ENCODE measurements at regions not wholly inside any gene's neighbourhood (a gene's known extent, or its start where the extent isn't known, plus 50 kb on each side); places are given as distances from the start of the nearest gene placed in this dataset.

- Histone ChIP-seq H3K9ac (ENCODE audit: low read length in 5 of 5) (no peak overlapping the region), H3K4me3 (ENCODE audit: low read depth in 1 of 5, low read length in 5 of 5) (no peak overlapping the region), H3K27me3 (ENCODE audit: control insufficient read depth in 5 of 5, insufficient read depth in 4 of 5, low read length in 5 of 5) (no peaks in the 10 kb centered on the region), H3K9me3 (ENCODE audit: control insufficient read depth in 5 of 5, low read length in 5 of 5) (no peaks in the 10 kb centered on the region), H3K36me3 (ENCODE audit: control insufficient read depth in 5 of 5, insufficient read depth in 5 of 5, low read length in 5 of 5) (no peaks in the 10 kb centered on the region), H3K4me1 (ENCODE audit: control insufficient read depth in 5 of 5, insufficient read depth in 5 of 5, low read length in 5 of 5) (peaks cover 3 to 26% (median 18%) of the 10 kb centered on the region in 5 donors), H3K27ac (ENCODE audit: low read depth, low read length) (peak overlapping the region; percentile 86)
Observed at GRCh38 chr5:68445257-68446069, 229.9 kb downstream of the PIK3R1 start.

GRCh38 chr5:68446070-68446357 is 230.5 kb downstream of the PIK3R1 start:
- H3K9ac ChIP-seq (ENCODE audit: low read length in 5 of 5) = no peak overlapping the region
- H3K36me3 ChIP-seq (ENCODE audit: control insufficient read depth in 5 of 5, insufficient read depth in 5 of 5, low read length in 5 of 5) = no peaks in the 10 kb centered on the region
- no peak overlapping the region for H3K4me3 ChIP-seq (ENCODE audit: low read depth in 1 of 5, low read length in 5 of 5)
- no peaks in the 10 kb centered on the region for H3K9me3 ChIP-seq (ENCODE audit: control insufficient read depth in 5 of 5, low read length in 5 of 5)
- H3K27me3 ChIP-seq (ENCODE audit: control insufficient read depth in 5 of 5, insufficient read depth in 4 of 5, low read length in 5 of 5) = no peaks in the 10 kb centered on the region
- peaks cover 3 to 26% (median 18%) of the 10 kb centered on the region in 5 donors for H3K4me1 ChIP-seq (ENCODE audit: control insufficient read depth in 5 of 5, insufficient read depth in 5 of 5, low read length in 5 of 5)
- peak overlapping the region; percentile 86 for H3K27ac ChIP-seq (ENCODE audit: low read depth, low read length)

- Histone ChIP-seq H3K9ac (ENCODE audit: low read length in 5 of 5) (no peak overlapping the region), H3K27me3 (ENCODE audit: control insufficient read depth in 5 of 5, insufficient read depth in 4 of 5, low read length in 5 of 5) (no peaks in the 10 kb centered on the region), H3K27ac (ENCODE audit: low read depth, low read length) (peak overlapping the region; percentile 86), H3K36me3 (ENCODE audit: control insufficient read depth in 5 of 5, insufficient read depth in 5 of 5, low read length in 5 of 5) (no peaks in the 10 kb centered on the region), H3K4me3 (ENCODE audit: low read depth in 1 of 5, low read length in 5 of 5) (no peak overlapping the region), H3K9me3 (ENCODE audit: control insufficient read depth in 5 of 5, low read length in 5 of 5) (no peaks in the 10 kb centered on the region), H3K4me1 (ENCODE audit: control insufficient read depth in 5 of 5, insufficient read depth in 5 of 5, low read length in 5 of 5) (peaks cover 3 to 26% (median 18%) of the 10 kb centered on the region in 5 donors)
Observed at GRCh38 chr5:68446487-68446894, 230.9 kb downstream of the PIK3R1 start.

GRCh38 chr5:68447136-68447929 is 231.8 kb downstream of the PIK3R1 start:
- H3K9ac ChIP-seq (ENCODE audit: low read length in 5 of 5) = peak overlapping the region in 1 of 5 donors; percentile 3
- H3K27ac ChIP-seq (ENCODE audit: low read depth, low read length) = peak overlapping the region; percentile 86
- H3K27me3 ChIP-seq (ENCODE audit: control insufficient read depth in 5 of 5, insufficient read depth in 4 of 5, low read length in 5 of 5) = no peaks in the 10 kb centered on the region
- no peak overlapping the region for H3K4me3 ChIP-seq (ENCODE audit: low read depth in 1 of 5, low read length in 5 of 5)
- H3K36me3 ChIP-seq (ENCODE audit: control insufficient read depth in 5 of 5, insufficient read depth in 5 of 5, low read length in 5 of 5) = no peaks in the 10 kb centered on the region
- peaks cover 3 to 26% (median 18%) of the 10 kb centered on the region in 5 donors for H3K4me1 ChIP-seq (ENCODE audit: control insufficient read depth in 5 of 5, insufficient read depth in 5 of 5, low read length in 5 of 5)
- no peaks in the 10 kb centered on the region for H3K9me3 ChIP-seq (ENCODE audit: control insufficient read depth in 5 of 5, low read length in 5 of 5)

GRCh38 chr5:68449380-68449779 is 233.8 kb downstream of the PIK3R1 start:
- Histone ChIP-seq H3K4me1 (ENCODE audit: control insufficient read depth in 5 of 5, insufficient read depth in 5 of 5, low read length in 5 of 5) (peaks cover 3 to 22% (median 16%) of the 10 kb centered on the region in 5 donors), H3K9me3 (ENCODE audit: control insufficient read depth in 5 of 5, low read length in 5 of 5) (no peaks in the 10 kb centered on the region), H3K9ac (ENCODE audit: low read length in 5 of 5) (peak overlapping the region in 2 of 5 donors; percentile 39 to 72), H3K4me3 (ENCODE audit: low read depth in 1 of 5, low read length in 5 of 5) (no peak overlapping the region), H3K36me3 (ENCODE audit: control insufficient read depth in 5 of 5, insufficient read depth in 5 of 5, low read length in 5 of 5) (no peaks in the 10 kb centered on the region), H3K27me3 (ENCODE audit: control insufficient read depth in 5 of 5, insufficient read depth in 4 of 5, low read length in 5 of 5) (no peaks in the 10 kb centered on the region), H3K27ac (ENCODE audit: low read depth, low read length) (peak overlapping the region; percentile 86)

GRCh38 chr5:68450245-68450852 is 234.8 kb downstream of the PIK3R1 start:
- H3K27ac ChIP-seq (ENCODE audit: low read depth, low read length) = peak overlapping the region; percentile 86
- no peak overlapping the region for H3K4me3 ChIP-seq (ENCODE audit: low read depth in 1 of 5, low read length in 5 of 5)

GRCh38 chr5:68452286-68452685 is 236.7 kb downstream of the PIK3R1 start:
- H3K36me3 ChIP-seq (ENCODE audit: control insufficient read depth in 5 of 5, insufficient read depth in 5 of 5, low read length in 5 of 5) = no peaks in the 10 kb centered on the region
- H3K4me3 ChIP-seq (ENCODE audit: low read depth in 1 of 5, low read length in 5 of 5) = no peak overlapping the region
- H3K9ac ChIP-seq (ENCODE audit: low read length in 5 of 5) = no peak overlapping the region
- H3K9me3 ChIP-seq (ENCODE audit: control insufficient read depth in 5 of 5, low read length in 5 of 5) = no peaks in the 10 kb centered on the region
- H3K27ac ChIP-seq (ENCODE audit: low read depth, low read length) = peak overlapping the region; percentile 86
- H3K4me1 ChIP-seq (ENCODE audit: control insufficient read depth in 5 of 5, insufficient read depth in 5 of 5, low read length in 5 of 5) = peaks cover 2 to 13% (median 3%) of the 10 kb centered on the region in 5 donors
- H3K27me3 ChIP-seq (ENCODE audit: control insufficient read depth in 5 of 5, insufficient read depth in 4 of 5, low read length in 5 of 5) = no peaks in the 10 kb centered on the region

More at GRCh38 chr5:68450245-68450852, 234.8 kb downstream of the PIK3R1 start:
- no peaks in the 10 kb centered on the region for H3K36me3 ChIP-seq (ENCODE audit: control insufficient read depth in 5 of 5, insufficient read depth in 5 of 5, low read length in 5 of 5)
- H3K27me3 ChIP-seq (ENCODE audit: control insufficient read depth in 5 of 5, insufficient read depth in 4 of 5, low read length in 5 of 5) = no peaks in the 10 kb centered on the region
- no peaks in the 10 kb centered on the region for H3K9me3 ChIP-seq (ENCODE audit: control insufficient read depth in 5 of 5, low read length in 5 of 5)
- peaks cover 3 to 13% (median 9%) of the 10 kb centered on the region in 5 donors for H3K4me1 ChIP-seq (ENCODE audit: control insufficient read depth in 5 of 5, insufficient read depth in 5 of 5, low read length in 5 of 5)
- peak overlapping the region in 2 of 5 donors; percentile 39 to 72 for H3K9ac ChIP-seq (ENCODE audit: low read length in 5 of 5)

- Histone ChIP-seq H3K4me1 (ENCODE audit: control insufficient read depth in 5 of 5, insufficient read depth in 5 of 5, low read length in 5 of 5) (peaks cover 3 to 17% (median 5%) of the 10 kb centered on the region in 5 donors), H3K9ac (ENCODE audit: low read length in 5 of 5) (no peak overlapping the region), H3K4me3 (ENCODE audit: low read depth in 1 of 5, low read length in 5 of 5) (no peak overlapping the region), H3K27ac (ENCODE audit: low read depth, low read length) (no peak overlapping the region), H3K36me3 (ENCODE audit: control insufficient read depth in 5 of 5, insufficient read depth in 5 of 5, low read length in 5 of 5) (no peaks in the 10 kb centered on the region), H3K27me3 (ENCODE audit: control insufficient read depth in 5 of 5, insufficient read depth in 4 of 5, low read length in 5 of 5) (no peaks in the 10 kb centered on the region), H3K9me3 (ENCODE audit: control insufficient read depth in 5 of 5, low read length in 5 of 5) (no peaks in the 10 kb centered on the region)
Observed at GRCh38 chr5:68454172-68454571, 238.6 kb downstream of the PIK3R1 start.

GRCh38 chr5:68454766-68455165 is 239.2 kb downstream of the PIK3R1 start:
- H3K4me3 ChIP-seq (ENCODE audit: low read depth in 1 of 5, low read length in 5 of 5) = no peak overlapping the region
- no peak overlapping the region for H3K9ac ChIP-seq (ENCODE audit: low read length in 5 of 5)
- H3K36me3 ChIP-seq (ENCODE audit: control insufficient read depth in 5 of 5, insufficient read depth in 5 of 5, low read length in 5 of 5) = no peaks in the 10 kb centered on the region
- H3K27me3 ChIP-seq (ENCODE audit: control insufficient read depth in 5 of 5, insufficient read depth in 4 of 5, low read length in 5 of 5) = no peaks in the 10 kb centered on the region
- H3K9me3 ChIP-seq (ENCODE audit: control insufficient read depth in 5 of 5, low read length in 5 of 5) = no peaks in the 10 kb centered on the region
- no peak overlapping the region for H3K27ac ChIP-seq (ENCODE audit: low read depth, low read length)
- peaks cover 0 to 16% (median 5%) of the 10 kb centered on the region in 5 donors for H3K4me1 ChIP-seq (ENCODE audit: control insufficient read depth in 5 of 5, insufficient read depth in 5 of 5, low read length in 5 of 5)

GRCh38 chr5:68455216-68455615 is 239.7 kb downstream of the PIK3R1 start:
- H3K4me3 ChIP-seq (ENCODE audit: low read depth in 1 of 5, low read length in 5 of 5) = no peak overlapping the region
- no peaks in the 10 kb centered on the region for H3K27me3 ChIP-seq (ENCODE audit: control insufficient read depth in 5 of 5, insufficient read depth in 4 of 5, low read length in 5 of 5)
- H3K9me3 ChIP-seq (ENCODE audit: control insufficient read depth in 5 of 5, low read length in 5 of 5) = no peaks in the 10 kb centered on the region
- no peaks in the 10 kb centered on the region for H3K36me3 ChIP-seq (ENCODE audit: control insufficient read depth in 5 of 5, insufficient read depth in 5 of 5, low read length in 5 of 5)
- peaks cover 0 to 12% (median 5%) of the 10 kb centered on the region in 5 donors for H3K4me1 ChIP-seq (ENCODE audit: control insufficient read depth in 5 of 5, insufficient read depth in 5 of 5, low read length in 5 of 5)
- H3K9ac ChIP-seq (ENCODE audit: low read length in 5 of 5) = no peak overlapping the region
- H3K27ac ChIP-seq (ENCODE audit: low read depth, low read length) = no peak overlapping the region

All from subcutaneous abdominal adipose tissue (tissue), 5 donors.